B cell (primary cell): ENCODE measurements at regions not wholly inside any gene's neighbourhood (a gene's known extent, or its start where the extent isn't known, plus 50 kb on each side); places are given as distances from the start of the nearest gene placed in this dataset.

Experiments used
- ATAC-seq: fragments of 200-7000 bp; cut with Tn5 transposase; one replicate; pipeline ENCODE4 v1.10.0; 2021; ENCODE audit warnings: low read depth, mild to moderate bottlenecking, moderate number of reproducible peaks, moderate library complexity
- CTCF ChIA-PET: fragments of 350-600 bp; sonication (Branson Sonifier 250); formaldehyde crosslinking; loops from one replicate; lab custom pipeline; 2021; ENCODE audit warnings: antibody characterized with exemption, inconsistent platforms; lab: Charles Lee
- POLR2A ChIA-PET: fragments of 350-600 bp; sonication (Branson Sonifier 250); formaldehyde crosslinking; loops from one replicate; lab custom pipeline; 2021; ENCODE audit warnings: antibody characterized with exemption; lab: Charles Lee
- DNase-seq: peaks from one replicate; pipeline ENCODE4 v3.0.0; 2013
- H2AFZ ChIP-seq: 2 replicates; pipeline ENCODE4 v1.6.1; 2012; ENCODE audit warnings: mild to moderate bottlenecking, low read depth, low read length; ENCODE audit not compliant: insufficient read depth, poor library complexity, severe bottlenecking
- H3K27ac ChIP-seq, 2 donors: 1 replicate in 1 of 2; 2 replicates in 1 of 2; pipeline ENCODE4 v1.5.1; 2012 to 2013; ENCODE audit warnings: low read length in 2 of 2, mild to moderate bottlenecking in 2 of 2, moderate library complexity in 1 of 2
- H3K27me3 ChIP-seq, 4 experiments: fragments of 200-600 bp in 1 of 4; sonication (generic) in 1 of 4; replicated peaks in 1 of 4; 1 replicate in 2 of 4; 2 replicates in 2 of 4; pipeline versions ENCODE4 v1.6.1 to v1.7.0; 2013 to 2016; ENCODE audit warnings: low read length in 3 of 4, mild to moderate bottlenecking in 2 of 4, mixed read lengths in 1 of 4, moderate library complexity in 1 of 4; ENCODE audit not compliant: insufficient read depth in 4 of 4, control insufficient read depth in 3 of 4; ENCODE audit errors: control extremely low read depth in 1 of 4
- H3K36me3 ChIP-seq, 2 experiments: replicated peaks in 1 of 2; 1 replicate in 1 of 2; 2 replicates in 1 of 2; pipeline versions ENCODE4 v1.6.1 to v1.7.1; 2013; ENCODE audit warnings: low read length in 1 of 2; ENCODE audit not compliant: insufficient read depth in 2 of 2, control insufficient read depth in 1 of 2; ENCODE audit errors: control extremely low read depth in 1 of 2, extremely low read depth in 1 of 2
- H3K4me1 ChIP-seq, 2 donors: fragments of 200-600 bp in 1 of 2; sonication (generic) in 1 of 2; 1 replicate in 1 of 2; 2 replicates in 1 of 2; pipeline versions ENCODE4 v1.5.1 to v1.6.1; 2013 to 2017; ENCODE audit warnings: low read length in 2 of 2; ENCODE audit not compliant: control insufficient read depth in 2 of 2, insufficient read depth in 2 of 2
- H3K4me2 ChIP-seq: replicated peaks from 2 replicates; pipeline ENCODE3; 2012; ENCODE audit warnings: mild to moderate bottlenecking, low read depth, low read length; ENCODE audit not compliant: poor library complexity, severe bottlenecking
- H3K4me3 ChIP-seq, 5 experiments: fragments of 200-600 bp in 1 of 5; sonication (generic) in 1 of 5; 1 replicate in 3 of 5; 2 replicates in 2 of 5; pipeline versions ENCODE4 v1.5.1 to v1.7.0; 2011 to 2016; ENCODE audit warnings: low read length in 4 of 5, mild to moderate bottlenecking in 4 of 5, low read depth in 2 of 5, control low read depth in 1 of 5, moderate library complexity in 1 of 5; ENCODE audit not compliant: insufficient read depth in 1 of 5; ENCODE audit errors: control extremely low read depth in 1 of 5, extremely low read depth in 1 of 5
- H3K79me2 ChIP-seq: fragments of 200-600 bp; sonication (generic); one replicate; pipeline ENCODE4 v1.6.0; 2016; ENCODE audit warnings: low read length; ENCODE audit not compliant: control insufficient read depth, insufficient read depth
- H3K9ac ChIP-seq: fragments of 200-600 bp; sonication (generic); 2 replicates; pipeline ENCODE4 v1.6.1; 2017; ENCODE audit warnings: mild to moderate bottlenecking, low read length, moderate library complexity
- H3K9me3 ChIP-seq, 3 donors: one replicate each; pipeline versions ENCODE4 v1.6.1 to v1.7.1; 2013; ENCODE audit warnings: low read length in 2 of 3; ENCODE audit not compliant: control insufficient read depth in 2 of 3, insufficient read depth in 1 of 3; ENCODE audit errors: control extremely low read depth in 1 of 3
- H4K20me1 ChIP-seq: 2 replicates; pipeline ENCODE4 v1.6.0; 2012; ENCODE audit warnings: mild to moderate bottlenecking, low read length; ENCODE audit not compliant: insufficient read depth, control insufficient read depth, poor library complexity, severe bottlenecking
- H3K27ac Mint-ChIP-seq: one replicate; pipeline ENCODE4 v1.8.0; 2021; ENCODE audit warnings: mixed read lengths
- H3K27me3 Mint-ChIP-seq: one replicate; pipeline ENCODE4 v1.8.0; 2021; ENCODE audit warnings: mixed read lengths
- H3K4me1 Mint-ChIP-seq: one replicate; pipeline ENCODE4 v1.8.0; 2021; ENCODE audit warnings: mixed read lengths
- H3K4me3 Mint-ChIP-seq: one replicate; pipeline ENCODE4 v1.8.0; 2021; ENCODE audit warnings: mixed read lengths
- H3K9me3 Mint-ChIP-seq: one replicate; pipeline ENCODE4 v1.8.0; 2022; ENCODE audit warnings: mixed read lengths; ENCODE audit not compliant: insufficient read depth
- EZH2 ChIP-seq: IDR thresholded peaks from 2 replicates; pipeline ENCODE4 v1.6.1; 2012; ENCODE audit warnings: borderline replicate concordance, low read depth, mild to moderate bottlenecking, moderate library complexity, low read length; ENCODE audit not compliant: insufficient read depth, poor library complexity, severe bottlenecking
- WGBS: methylation state at CpG from one replicate; pipeline ENCODE4 v1.1.5; 2013; ENCODE audit warnings: missing lambda C conversion rate; ENCODE audit not compliant: insufficient coverage; 5-methylcytosine and 5-hydroxymethylcytosine counted together
- intact Hi-C: fragments of 100-400 bp; cut with micrococcal nuclease; formaldehyde crosslinking; loops from one replicate; pipeline ENCODE4 v1.10.0; 2022
- TF ChIP-seq, protein P1 (sequence below): fragments of 200-600 bp; IDR thresholded peaks from one replicate; pipeline ENCODE4 v1.8.0; 2022; ENCODE audit warnings: antibody characterized with exemption, mild to moderate bottlenecking

DNA sequence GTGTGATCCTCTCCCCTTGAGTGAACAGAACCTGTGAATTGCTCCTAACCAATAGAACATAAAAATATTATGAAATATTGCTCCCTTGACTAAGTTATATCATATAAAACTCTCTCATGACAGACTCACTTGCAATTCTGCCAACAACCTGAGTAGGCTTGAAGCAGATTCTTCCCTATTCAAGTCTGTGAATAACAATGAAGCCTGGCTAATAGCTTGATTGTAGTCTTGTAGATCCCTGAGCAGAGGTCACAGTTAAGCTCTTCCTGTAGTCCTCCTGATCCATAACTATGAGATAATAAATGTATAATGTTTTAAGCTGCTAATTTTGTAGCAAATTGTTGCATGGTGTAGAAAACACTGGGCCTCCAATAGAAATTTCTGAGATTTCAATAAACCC, 540.1 kb upstream of the TENM4 start:
- ATAC-seq (no peak), DNase-seq (no peak)
- H3K27me3 ChIP-seq: no peaks in the 10 kb centered on the region
- H3K4me3 Mint-ChIP-seq: no peak overlapping the region
- TF ChIP-seq, protein P1, sequence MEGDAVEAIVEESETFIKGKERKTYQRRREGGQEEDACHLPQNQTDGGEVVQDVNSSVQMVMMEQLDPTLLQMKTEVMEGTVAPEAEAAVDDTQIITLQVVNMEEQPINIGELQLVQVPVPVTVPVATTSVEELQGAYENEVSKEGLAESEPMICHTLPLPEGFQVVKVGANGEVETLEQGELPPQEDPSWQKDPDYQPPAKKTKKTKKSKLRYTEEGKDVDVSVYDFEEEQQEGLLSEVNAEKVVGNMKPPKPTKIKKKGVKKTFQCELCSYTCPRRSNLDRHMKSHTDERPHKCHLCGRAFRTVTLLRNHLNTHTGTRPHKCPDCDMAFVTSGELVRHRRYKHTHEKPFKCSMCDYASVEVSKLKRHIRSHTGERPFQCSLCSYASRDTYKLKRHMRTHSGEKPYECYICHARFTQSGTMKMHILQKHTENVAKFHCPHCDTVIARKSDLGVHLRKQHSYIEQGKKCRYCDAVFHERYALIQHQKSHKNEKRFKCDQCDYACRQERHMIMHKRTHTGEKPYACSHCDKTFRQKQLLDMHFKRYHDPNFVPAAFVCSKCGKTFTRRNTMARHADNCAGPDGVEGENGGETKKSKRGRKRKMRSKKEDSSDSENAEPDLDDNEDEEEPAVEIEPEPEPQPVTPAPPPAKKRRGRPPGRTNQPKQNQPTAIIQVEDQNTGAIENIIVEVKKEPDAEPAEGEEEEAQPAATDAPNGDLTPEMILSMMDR: no peak
- no peak for TF ChIP-seq EZH2
- H3K27me3 Mint-ChIP-seq: no peaks in the 10 kb centered on the region
- no peaks in the 10 kb centered on the region for H3K9me3 ChIP-seq
- POLR2A ChIA-PET: no interaction called here
- no peak overlapping the region for H3K4me3 ChIP-seq
- no peaks in the 10 kb centered on the region for H3K9me3 Mint-ChIP-seq
- CTCF ChIA-PET: no interaction called here
- H3K4me2 ChIP-seq: no peak overlapping the region
- no peaks in the 10 kb centered on the region for H4K20me1 ChIP-seq
- no peak overlapping the region for H3K27ac Mint-ChIP-seq
- intact Hi-C loops: no loop called here
- no peaks in the 10 kb centered on the region for H3K36me3 ChIP-seq
- no peak overlapping the region for H3K9ac ChIP-seq
- no peak overlapping the region for H2AFZ ChIP-seq
- H3K4me1 ChIP-seq: no peaks in the 10 kb centered on the region
- no peaks in the 10 kb centered on the region for H3K4me1 Mint-ChIP-seq
- no peaks in the 10 kb centered on the region for H3K79me2 ChIP-seq
- H3K27ac ChIP-seq: no peak overlapping the region

DNA sequence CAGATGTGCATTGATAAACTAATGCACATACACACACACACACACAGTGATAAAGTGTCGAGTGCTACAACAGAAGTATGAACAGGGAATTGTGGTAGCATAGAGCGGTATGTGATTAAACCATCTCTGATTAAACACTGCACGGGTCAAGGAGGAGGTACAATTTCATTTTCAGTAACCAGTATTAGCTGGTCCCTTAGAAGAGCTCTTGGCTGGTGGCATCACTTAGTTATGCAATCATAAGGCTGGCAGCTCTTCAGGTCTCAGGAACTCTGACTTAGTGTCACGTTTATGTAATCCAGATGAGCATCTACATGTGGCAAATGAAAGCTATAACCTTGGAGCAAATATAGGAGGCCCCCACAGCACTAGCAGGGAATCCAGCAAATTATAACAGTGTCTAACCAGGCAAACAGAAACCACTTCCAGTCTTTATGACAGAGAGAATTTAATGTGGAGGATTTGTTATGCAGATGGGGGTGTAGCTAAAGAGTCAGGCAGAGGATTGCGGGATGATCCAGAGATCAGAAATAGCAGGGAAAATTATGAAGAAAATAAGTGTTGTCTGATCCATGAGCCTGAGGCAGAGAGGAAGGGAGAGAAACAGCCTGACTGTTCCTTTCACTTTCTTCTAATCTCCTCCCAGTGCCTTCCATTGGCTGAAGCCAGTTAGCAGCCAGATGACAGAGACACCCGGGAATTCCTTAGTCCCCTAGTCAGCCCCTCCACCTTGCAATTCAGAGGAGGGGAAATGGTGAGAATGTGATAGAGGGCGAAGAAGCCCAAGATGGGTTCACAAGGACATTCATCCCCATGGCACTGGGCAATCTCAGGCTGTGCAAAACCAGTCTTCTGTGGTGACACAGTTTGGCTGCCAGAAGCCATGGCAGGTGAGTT, 533.1 kb upstream of the TENM4 start:
- CTCF ChIA-PET: no interaction called here
- no peak overlapping the region for H2AFZ ChIP-seq
- WGBS: 84% methylated on average over 3 of the region's 7 CpGs
- no peak overlapping the region for H3K9ac ChIP-seq
- POLR2A ChIA-PET: no interaction called here
- no peak overlapping the region for H3K4me3 ChIP-seq
- intact Hi-C loops: no loop called here
- H3K27me3 ChIP-seq: no peaks in the 10 kb centered on the region
- no peaks in the 10 kb centered on the region for H3K27me3 Mint-ChIP-seq
- H3K9me3 Mint-ChIP-seq: no peaks in the 10 kb centered on the region
- no peaks in the 10 kb centered on the region for H3K9me3 ChIP-seq
- no peak overlapping the region for H3K27ac Mint-ChIP-seq
- no peak overlapping the region for H3K4me3 Mint-ChIP-seq
- DNase-seq (no peak), ATAC-seq (no peak)
- H3K4me1 ChIP-seq: no peaks in the 10 kb centered on the region
- no peaks in the 10 kb centered on the region for H4K20me1 ChIP-seq
- H3K36me3 ChIP-seq: no peaks in the 10 kb centered on the region
- no peaks in the 10 kb centered on the region for H3K4me1 Mint-ChIP-seq
- H3K27ac ChIP-seq: no peak overlapping the region
- no peaks in the 10 kb centered on the region for H3K79me2 ChIP-seq
- TF ChIP-seq, protein P1: no peak
- TF ChIP-seq EZH2: no peak
- no peak overlapping the region for H3K4me2 ChIP-seq
